Left ventricle myocardium inferior (tissue), 1 donor: ENCODE measurements at regions not wholly inside any gene's neighbourhood (a gene's known extent, or its start where the extent isn't known, plus 50 kb on each side); places are given as distances from the start of the nearest gene placed in this dataset.
A peak's percentile ranks its signal among the peaks of the same experiment; 100 is the strongest.

Experiments used
- DNase-seq: peaks from one replicate; pipeline ENCODE4 v3.0.0-alpha.2; 2020
- H3K27ac ChIP-seq: fragments of 200-600 bp; replicated peaks from 2 replicates; pipeline ENCODE4 v1.8.0; 2021
- H3K27me3 ChIP-seq: fragments of 200-600 bp; 2 replicates; pipeline ENCODE4 v1.8.0; 2021; ENCODE audit warnings: low read depth
- H3K36me3 ChIP-seq: fragments of 200-600 bp; 2 replicates; pipeline ENCODE4 v1.8.0; 2021
- H3K4me1 ChIP-seq: fragments of 200-600 bp; 2 replicates; pipeline ENCODE4 v1.8.0; 2021
- H3K4me3 ChIP-seq: fragments of 200-600 bp; 2 replicates; pipeline ENCODE4 v1.8.0; 2021; ENCODE audit warnings: mild to moderate bottlenecking, moderate library complexity
- H3K9me3 ChIP-seq: fragments of 200-600 bp; replicated peaks from 2 replicates; pipeline ENCODE4 v1.8.0; 2021
- intact Hi-C: fragments of 100-400 bp; cut with micrococcal nuclease; formaldehyde crosslinking; loops from one replicate; pipeline ENCODE4 v1.11.0; 2022
- TF ChIP-seq, protein P1 (sequence below): fragments of 200-600 bp; IDR thresholded peaks from 2 replicates; pipeline ENCODE4 v1.8.0; 2021; ENCODE audit warnings: antibody characterized with exemption, mild to moderate bottlenecking, borderline replicate concordance
- donor health status: DM: no; HTN: yes; CAD: no; lungs with severe emphysema.

DNA sequence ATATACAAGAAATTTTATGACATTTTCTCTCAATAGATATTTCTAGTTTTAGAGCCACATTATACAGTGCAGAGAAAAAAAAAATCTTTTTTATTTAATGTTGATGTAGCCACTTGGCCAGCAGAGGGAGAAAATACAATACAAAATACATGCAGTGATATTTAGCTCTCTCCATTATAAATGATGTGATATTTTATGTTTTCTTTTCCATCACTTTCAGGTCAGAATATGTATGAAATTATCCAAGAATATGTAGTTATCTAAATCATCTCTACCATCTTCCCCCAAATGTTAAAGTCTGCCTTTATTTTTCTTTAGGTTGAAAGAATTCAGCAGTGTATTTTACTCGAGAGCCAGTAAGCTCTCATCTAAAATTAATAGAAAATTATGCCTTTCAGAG, 533.6 kb upstream of the FSHR start:
- Histone ChIP-seq H3K36me3 (no peaks in the 10 kb centered on the region), H3K27me3 (no peaks in the 10 kb centered on the region), H3K4me1 (no peaks in the 10 kb centered on the region), H3K9me3 (no peaks in the 10 kb centered on the region), H3K27ac (no peak overlapping the region), H3K4me3 (no peak overlapping the region)
- intact Hi-C loops: no loop called here
- DNase-seq: no peak
- TF ChIP-seq, protein P1, sequence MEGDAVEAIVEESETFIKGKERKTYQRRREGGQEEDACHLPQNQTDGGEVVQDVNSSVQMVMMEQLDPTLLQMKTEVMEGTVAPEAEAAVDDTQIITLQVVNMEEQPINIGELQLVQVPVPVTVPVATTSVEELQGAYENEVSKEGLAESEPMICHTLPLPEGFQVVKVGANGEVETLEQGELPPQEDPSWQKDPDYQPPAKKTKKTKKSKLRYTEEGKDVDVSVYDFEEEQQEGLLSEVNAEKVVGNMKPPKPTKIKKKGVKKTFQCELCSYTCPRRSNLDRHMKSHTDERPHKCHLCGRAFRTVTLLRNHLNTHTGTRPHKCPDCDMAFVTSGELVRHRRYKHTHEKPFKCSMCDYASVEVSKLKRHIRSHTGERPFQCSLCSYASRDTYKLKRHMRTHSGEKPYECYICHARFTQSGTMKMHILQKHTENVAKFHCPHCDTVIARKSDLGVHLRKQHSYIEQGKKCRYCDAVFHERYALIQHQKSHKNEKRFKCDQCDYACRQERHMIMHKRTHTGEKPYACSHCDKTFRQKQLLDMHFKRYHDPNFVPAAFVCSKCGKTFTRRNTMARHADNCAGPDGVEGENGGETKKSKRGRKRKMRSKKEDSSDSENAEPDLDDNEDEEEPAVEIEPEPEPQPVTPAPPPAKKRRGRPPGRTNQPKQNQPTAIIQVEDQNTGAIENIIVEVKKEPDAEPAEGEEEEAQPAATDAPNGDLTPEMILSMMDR: peak; percentile 56

DNA sequence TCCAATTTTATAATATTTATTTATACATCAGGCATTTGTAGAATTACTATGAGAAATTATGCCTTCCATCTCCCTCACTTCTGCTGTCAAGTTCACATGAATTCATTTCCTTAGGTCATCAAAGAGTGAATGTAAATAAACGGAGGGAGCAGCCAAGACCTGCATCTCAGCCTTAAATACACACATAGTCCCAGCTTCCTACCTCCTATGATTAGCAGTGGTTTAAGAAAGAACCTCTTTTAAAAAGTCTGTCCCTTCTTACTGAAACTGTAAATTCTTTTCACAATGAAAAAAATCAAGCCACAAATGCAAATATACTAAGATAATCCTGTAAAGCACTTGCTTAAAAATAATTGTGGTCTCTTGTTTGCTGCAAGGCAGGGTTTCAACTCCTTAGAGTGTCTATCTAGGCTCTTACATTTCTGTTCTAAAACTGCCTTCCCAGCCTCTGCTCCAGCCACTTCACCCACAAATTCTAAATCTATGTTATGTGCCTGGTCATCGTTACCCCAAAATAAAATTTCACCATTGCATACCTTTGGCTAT, 532.7 kb upstream of the FSHR start:
- no peaks in the 10 kb centered on the region for H3K4me1 ChIP-seq
- DNase-seq: no peak
- H3K9me3 ChIP-seq: no peaks in the 10 kb centered on the region
- H3K36me3 ChIP-seq: no peaks in the 10 kb centered on the region
- H3K4me3 ChIP-seq: no peak overlapping the region
- intact Hi-C loops: no loop called here
- TF ChIP-seq, protein P1: no peak
- H3K27ac ChIP-seq: no peak overlapping the region
- H3K27me3 ChIP-seq: no peaks in the 10 kb centered on the region

DNA sequence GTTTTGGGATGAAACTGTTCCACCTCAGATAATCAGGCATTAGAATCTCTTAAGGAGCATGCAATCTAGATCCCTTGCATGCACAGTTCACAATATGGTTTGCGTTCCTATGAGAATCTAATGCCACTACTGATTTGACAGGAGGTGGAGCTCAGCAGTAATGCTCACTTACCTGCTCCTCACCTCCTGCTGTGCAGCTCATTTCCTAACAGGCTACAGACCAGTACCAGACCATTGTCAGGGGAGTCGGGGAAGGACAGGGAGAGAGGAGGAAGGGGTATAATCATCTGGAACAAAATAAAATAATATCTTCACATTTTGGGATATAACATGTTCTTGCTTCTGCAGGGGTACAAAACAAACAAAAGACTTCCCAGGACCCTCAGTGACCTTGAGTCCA, 532.0 kb upstream of the FSHR start:
- intact Hi-C loops: no loop called here
- Histone ChIP-seq H3K27me3 (no peaks in the 10 kb centered on the region), H3K36me3 (no peaks in the 10 kb centered on the region), H3K4me3 (no peak overlapping the region), H3K4me1 (no peaks in the 10 kb centered on the region), H3K9me3 (no peaks in the 10 kb centered on the region), H3K27ac (no peak overlapping the region)
- no peak for DNase-seq
- TF ChIP-seq, protein P1: no peak

DNA sequence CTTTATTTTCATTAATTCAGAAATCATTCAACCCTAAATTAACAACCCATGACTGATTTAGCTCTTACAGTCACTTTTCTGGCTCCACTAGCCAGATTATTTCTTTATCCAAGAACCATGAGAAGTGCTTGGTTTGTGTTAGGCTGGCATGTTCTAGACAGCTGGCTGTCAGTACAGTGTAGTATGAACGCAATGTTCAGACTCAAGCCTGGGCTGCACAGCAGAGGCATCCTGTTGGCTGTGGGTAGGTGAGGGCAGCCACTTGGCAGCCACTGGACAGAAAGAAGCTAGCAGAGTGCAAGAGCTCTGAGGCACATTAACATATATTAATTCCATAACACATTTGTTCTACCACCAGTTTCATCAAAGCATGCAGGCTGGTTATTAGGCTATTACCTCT, 522.9 kb upstream of the FSHR start:
- no peaks in the 10 kb centered on the region for H3K4me1 ChIP-seq
- no peak for DNase-seq
- no peaks in the 10 kb centered on the region for H3K36me3 ChIP-seq
- no peaks in the 10 kb centered on the region for H3K9me3 ChIP-seq
- H3K27ac ChIP-seq: no peak overlapping the region
- no peaks in the 10 kb centered on the region for H3K27me3 ChIP-seq
- H3K4me3 ChIP-seq: no peak overlapping the region
- TF ChIP-seq, protein P1: no peak
- intact Hi-C loops: no loop called here

DNA sequence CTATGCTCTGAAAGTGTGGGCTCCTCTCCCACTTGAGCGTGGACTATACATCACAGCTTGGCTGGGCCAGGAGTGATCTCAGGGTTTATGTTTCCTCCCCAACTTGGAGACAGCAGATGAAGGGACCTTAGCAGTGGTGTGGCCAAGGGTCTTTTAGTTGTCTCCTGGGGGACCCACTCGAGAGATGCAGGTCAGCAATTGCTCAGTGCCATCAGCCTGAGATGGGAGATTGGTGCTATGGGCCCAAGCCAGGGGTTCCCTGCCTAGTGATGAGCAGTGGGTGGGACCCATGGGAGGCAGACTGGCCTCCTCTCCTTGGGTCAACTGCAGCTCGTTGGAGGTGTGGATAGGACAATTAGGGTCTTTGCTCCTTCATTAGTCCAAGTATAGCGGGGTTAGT, 510.5 kb upstream of the FSHR start:
- Histone ChIP-seq H3K27me3 (no peaks in the 10 kb centered on the region), H3K4me1 (no peaks in the 10 kb centered on the region)
- intact Hi-C loops: no loop called here

More for the DNA sequence above, 510.5 kb upstream of the FSHR start:
- DNase-seq: no peak
- H3K4me3 ChIP-seq: no peak overlapping the region
- H3K27ac ChIP-seq: no peak overlapping the region
- H3K9me3 ChIP-seq: no peaks in the 10 kb centered on the region
- TF ChIP-seq, protein P1: no peak
- H3K36me3 ChIP-seq: no peaks in the 10 kb centered on the region
